NCI-H2227 (cell line): ENCODE measurements at regions not wholly inside any gene's neighbourhood (a gene's known extent, or its start where the extent isn't known, plus 50 kb on each side); places are given as distances from the start of the nearest gene placed in this dataset.
"Not testable (repeated sequence)": the region's sequence is repeated elsewhere in the genome, so short reads cannot be mapped to it uniquely, and the experiment has no call there.

Experiments used
- DNase-seq: peaks from one replicate; lab custom pipeline; 2025; ENCODE audit not compliant: unreplicated experiment; lab: John Stamatoyannopoulos, UW

DNA sequence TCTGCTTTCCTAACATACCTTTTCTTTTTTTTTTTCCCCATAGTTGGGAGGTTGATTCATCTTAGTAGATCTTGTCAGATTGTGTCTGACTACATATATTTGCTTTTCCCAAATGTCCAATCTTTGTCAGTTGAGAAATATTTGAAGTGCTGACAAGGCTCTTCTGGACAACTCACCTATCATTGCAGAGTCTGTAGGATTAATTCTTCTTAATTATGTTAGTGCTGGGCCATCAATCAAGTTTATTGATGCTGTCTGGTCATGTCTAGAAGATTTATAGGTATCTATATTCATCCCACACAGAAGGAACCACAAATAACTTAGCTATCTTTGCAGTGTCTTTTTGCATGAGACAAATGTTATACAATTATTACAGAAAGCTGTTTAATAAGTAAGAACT, 310.6 kb downstream of the ACTR3B start:
- no peak for DNase-seq

DNA sequence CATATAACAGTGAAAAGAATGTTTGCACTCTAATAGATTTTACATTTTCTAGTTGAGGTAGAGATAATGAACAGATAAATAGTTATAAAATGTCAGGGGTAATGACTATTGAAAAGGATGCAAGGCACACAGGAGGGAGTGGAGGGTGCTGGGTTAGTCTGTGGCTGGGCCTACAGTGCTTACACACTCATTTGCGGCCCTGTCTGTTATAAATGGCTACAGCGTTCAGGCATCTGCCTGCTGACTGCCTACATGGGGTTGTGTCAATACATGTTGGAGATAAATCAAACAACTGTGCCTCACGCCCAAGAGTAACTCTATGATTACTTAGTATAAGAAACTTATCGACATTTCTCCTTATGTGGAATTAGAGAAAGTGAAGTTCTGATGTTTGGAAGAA, 313.3 kb downstream of the ACTR3B start:
- no peak for DNase-seq

DNA sequence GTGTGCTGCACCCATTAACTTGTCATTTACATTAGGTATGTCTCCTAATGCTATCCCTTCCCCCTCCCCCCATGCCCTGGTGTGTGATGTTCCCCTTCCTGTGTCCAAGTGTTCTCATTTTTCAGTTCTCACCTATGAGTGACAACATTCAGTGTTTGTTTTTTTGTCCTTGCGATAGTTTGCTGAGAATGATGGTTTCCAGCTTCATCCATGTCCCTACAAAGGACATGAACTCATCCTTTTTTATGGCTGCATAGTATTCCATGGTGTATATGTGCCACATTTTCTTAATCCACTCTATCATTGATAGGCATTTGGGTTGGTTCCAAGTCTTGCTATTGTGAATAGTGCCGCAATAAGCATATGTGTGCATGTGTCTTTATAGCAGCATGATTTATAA, 316.7 kb downstream of the ACTR3B start:
- DNase-seq, result not testable (repeated sequence)

DNA sequence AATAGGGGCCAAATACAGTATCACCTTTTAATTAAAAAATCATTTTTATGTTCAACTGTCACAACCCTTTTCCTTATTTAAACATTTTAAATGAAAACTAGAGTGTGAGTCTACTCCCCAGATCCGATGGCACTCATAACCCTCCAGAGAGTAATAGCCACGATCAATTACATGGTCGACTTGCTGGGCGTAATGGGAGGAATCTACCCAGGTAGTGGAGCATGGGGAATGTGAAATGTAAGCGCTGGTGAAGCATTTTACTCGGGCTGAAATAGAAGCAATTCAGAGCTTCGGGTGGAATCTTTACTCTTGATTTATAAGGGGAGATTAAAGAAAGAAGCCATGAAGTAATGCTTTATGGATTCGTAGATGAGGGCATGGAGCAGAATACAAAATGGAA, 321.9 kb downstream of the ACTR3B start:
- no peak for DNase-seq

DNA sequence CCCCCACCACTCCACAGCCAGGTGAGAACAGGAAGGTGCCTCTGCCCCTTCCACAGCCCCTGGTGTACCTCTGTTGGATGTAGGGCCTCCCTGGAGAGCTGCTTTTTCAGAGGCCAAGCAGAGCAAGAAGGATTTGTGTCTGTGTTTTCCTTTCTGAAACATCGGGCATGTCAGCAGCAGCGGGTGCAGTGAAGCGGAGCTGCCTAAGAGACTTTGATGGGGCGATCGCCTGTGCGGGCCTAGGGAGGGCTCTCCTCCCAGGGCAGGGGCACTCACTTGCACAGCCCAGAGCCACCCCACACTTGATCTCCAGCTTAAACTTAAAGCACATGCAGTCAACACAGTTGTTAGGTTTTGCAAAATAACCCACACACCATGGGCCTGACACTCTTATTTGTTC, 324.7 kb downstream of the ACTR3B start:
- DNase-seq, result no peak

DNA sequence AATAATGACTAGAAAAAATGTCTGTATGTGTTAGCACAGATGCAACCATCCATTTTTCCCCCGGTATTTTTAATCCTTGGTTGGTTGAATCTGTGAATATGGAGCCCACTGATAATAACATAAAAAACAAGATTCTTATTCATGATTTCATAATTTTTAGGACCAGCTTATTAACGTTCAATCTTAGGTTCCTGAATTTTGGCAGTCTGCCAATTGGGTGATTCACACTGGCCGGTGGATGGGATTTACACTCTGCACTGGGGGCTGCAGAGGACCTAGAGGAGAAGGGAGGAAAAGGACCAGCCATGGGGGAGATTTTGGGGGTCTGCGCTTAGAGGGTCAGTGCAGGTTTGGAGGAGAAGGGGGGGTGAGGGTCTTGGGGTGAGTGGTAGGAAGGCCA, 327.9 kb downstream of the ACTR3B start:
- DNase-seq, result no peak

DNA sequence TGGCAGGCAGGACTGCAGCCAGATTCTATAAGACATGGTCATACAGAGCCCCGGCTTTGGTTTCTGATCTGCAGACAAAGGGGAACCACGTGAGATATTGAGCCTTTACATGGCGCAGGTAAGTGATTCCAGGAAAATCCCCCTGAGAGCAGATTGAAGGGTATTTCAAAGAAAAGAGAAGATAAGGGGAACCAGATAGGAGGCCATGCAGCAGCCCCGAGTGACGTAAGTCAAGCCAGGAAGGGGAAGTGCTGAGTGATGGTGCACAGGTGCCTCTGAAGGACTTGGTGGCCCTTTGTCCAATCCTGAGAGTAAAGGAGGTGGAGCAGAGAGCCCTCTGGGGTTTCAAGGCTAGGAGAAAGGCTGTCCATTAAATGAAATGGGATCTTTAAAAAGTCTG, 329.0 kb downstream of the ACTR3B start:
- no peak for DNase-seq

DNA sequence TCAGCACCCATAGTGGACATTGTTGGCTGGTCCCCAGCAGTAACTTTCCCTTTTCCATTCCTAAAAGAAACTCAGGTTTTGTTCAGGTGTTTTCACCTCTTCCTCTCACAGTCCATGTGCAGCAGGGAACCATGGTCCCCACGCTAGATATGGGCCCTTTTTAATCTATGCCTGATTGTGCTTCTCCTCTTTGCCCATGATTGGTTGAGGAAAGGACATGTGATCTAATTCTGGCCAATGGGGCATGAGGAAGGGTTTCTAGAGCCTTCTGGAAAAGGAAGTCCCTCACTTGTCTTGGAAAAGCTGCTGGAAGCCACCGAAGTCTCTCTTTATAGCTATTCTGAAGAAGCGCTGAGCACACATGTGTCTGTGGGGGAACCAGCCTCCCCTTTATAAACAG, 330.7 kb downstream of the ACTR3B start:
- no peak for DNase-seq

DNA sequence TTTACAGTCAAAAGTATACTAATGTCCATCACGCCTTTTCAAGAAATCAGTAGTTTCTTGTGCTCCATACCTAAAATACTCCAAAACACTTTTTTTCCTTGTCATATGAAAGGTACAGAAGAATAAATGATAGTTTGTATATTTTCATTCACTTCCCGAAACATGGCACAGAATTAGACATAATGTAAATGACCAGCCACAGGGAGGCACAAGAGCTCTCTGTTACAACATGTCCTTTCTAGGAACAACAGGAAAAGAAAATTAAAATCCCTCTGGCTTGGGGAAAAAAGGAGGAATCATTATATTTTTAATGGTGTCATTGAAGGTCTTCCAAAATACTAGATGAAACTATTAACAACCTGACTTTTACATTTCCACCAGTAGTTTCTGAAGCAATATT, 331.2 kb downstream of the ACTR3B start:
- DNase-seq, result no peak

DNA sequence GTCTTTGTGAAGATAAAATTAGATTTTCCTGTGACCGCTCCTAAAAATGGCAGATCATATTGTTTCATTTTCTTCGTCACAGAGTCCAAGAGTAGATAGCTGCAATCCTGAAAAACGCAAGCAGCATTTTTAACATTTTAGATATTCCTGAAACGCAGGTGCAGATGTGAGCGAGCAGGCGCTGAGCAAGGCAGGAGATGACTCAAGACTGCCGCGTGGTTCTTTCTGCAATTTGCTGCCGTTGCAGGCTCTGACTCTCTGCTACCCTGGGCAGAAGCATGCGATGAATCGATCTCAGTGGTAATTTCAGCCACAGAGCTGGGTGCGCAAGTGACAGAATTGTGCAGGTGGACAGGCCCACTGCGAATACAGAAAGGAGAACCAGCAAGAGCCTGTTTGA, 331.9 kb downstream of the ACTR3B start:
- DNase-seq, result no peak

DNA sequence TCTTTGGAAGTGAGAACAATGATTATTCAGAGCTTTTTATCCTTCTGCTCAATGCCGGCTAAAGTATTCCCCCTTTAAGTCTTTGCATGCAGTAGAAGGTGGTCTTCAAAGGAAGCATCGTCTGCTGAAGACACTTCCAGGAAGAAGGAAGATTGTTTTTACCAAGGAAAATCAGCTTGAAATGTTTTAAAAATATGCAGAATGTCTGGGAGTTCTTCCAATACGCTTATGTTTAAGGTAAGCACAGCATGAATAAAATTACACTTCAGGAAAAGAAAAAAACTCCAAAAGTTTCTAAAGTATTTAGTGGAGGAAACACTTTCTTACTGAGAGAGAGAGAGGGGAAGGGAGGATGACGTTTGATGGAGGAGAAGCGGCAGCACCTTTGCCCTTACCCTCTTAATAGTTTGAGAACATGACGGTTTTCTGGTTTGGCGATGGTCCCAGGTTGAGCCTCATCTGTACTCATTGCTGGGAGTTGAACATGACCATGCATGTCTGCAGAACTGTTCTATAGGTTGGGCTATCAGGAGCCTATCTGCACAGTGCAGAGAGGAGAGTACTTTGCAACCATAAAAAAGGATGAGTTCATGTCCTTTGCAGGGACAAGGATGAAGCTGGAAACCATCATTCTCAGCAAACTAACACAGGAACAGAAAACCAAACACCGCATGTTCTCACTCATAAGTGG, 338.1 kb downstream of the ACTR3B start:
- no peak for DNase-seq

DNA sequence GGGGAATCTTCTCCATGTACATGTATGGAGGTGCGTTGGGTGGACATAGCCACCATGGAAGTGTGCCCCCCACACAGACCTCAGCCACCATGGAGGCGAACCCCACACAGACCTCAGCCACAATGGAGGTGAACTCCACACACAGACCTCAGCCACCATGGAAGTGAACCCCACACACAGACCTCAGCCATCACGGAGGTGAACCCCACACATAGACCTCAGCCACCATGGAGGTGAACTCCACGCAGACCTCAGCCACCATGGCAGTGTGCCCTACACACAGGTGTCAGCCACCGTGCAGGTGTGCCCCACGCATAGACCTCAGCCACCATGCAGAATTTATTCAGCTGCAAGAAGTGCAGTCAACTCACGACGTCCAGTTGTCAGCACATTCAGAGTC, 339.7 kb downstream of the ACTR3B start:
- DNase-seq, result no peak

DNA sequence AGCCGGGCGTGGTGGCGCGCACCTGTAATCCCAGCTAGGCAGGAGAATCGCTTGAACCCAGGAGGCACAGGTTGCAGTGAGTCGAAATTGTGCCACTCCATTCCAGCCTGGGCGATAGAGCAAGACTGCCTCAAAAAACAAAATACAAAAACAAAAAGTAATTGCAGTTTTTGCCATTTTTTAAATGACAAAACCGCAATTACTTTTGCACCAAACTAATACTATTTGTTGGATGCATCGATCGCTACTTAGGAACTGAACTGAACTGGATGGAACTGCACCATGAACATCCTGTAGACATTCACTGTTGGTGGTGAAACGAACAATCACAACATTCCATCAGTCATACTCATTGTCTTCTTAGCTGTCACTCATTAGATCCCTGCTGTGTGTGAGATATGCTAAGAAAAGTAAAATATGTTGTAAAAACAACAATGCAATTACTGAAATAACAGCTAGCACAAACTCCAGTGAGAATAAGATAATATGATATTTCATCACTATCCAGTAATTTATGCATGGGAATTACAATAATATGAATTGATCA, 341.2 kb downstream of the ACTR3B start:
- no peak for DNase-seq

DNA sequence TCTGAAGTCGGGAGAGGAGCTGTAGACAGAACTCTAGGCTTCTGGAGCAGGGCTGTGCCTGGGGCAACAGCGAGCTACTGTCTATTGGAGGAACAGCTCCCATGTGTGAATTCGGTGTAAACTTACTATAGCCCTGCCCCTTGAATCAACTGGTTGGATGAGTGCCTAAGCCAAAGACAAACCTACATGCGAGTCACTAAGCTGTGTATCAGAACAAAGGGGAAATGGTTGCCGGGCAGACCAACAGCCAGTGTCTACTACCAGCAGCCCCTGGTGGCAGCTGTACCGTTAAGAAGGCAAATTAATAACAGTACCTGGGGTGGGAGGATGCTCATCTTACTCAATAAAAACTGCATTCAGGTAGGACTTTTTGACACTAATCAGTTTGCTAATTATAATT, 343.6 kb downstream of the ACTR3B start:
- DNase-seq, result no peak

DNA sequence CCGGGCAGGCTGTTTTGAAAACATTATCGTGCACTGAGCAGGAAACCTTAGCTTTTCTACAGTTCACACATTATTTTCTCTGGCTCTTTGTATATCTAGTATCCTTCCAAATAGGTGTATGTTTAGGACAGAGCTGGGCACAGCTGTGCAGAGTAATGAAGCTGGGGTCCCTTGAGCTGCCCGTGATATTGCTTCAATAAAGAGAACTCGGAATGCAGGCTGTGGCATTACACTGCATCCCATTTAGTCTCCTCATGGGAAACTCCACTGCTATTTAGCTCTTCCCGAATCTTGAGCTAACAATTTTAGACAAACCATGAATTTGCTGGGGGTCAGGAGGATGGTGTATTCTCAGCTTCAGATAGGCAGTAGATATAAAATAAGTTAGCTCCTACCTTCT, 348.3 kb downstream of the ACTR3B start:
- no peak for DNase-seq

DNA sequence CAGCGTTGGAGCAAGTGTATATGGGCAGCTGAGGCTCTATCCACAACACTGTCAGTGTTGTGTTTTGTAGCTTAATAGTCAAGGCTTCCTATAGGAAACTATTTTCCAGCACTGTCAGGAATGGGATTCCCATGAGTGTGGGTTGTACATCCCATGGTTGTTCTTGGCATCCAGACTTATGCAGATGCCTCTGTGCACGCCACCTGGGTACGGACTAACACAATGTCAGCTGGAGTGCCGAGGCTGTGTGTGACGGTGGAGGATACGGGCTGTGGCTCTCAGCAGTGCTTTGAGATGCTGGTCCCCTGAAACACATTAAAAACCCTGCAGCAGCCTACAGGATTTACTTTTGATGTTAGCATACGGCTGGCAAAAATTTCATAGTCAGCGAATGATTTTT, 350.0 kb downstream of the ACTR3B start:
- no peak for DNase-seq

DNA sequence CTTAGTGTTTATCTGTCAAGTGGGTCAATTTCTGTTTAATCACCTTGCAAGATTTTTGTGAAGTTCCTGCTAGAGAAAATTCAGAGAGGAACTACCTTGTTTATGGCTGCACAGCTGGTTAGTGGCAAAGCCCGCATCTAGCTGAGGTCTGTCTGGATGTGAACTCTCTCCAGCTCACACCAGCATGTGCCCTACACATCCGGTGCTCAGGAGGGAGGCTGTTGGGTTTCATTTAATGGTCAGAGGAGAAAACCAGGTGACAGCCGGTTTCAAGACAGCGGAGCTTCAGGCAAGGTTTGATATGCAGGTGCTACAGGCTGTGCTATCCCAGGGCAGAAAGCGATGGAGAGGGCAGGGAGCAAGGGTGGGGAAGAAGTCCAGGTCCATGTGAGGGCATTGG, 351.1 kb downstream of the ACTR3B start:
- DNase-seq, result no peak

DNA sequence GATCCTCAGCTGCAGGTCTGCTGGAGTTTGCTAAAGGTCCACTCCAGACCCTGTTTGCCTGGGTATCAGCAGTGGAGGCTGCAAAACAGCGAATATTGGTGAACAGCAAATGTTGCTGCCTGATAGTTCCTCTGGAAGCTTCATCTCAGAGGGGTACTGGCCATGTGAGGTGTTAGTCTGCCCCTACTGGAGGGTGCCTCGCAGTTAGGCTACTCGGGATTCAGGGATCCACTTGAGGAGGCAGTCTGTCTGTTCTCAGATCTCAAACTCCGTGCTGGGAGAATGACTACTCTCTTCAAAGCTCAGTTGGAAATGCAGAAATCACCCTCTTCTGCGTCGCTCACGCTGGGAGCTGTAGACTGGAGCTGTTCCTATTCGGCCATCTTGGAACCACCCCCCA, 362.7 kb downstream of the ACTR3B start:
- DNase-seq, result not testable (repeated sequence)

DNA sequence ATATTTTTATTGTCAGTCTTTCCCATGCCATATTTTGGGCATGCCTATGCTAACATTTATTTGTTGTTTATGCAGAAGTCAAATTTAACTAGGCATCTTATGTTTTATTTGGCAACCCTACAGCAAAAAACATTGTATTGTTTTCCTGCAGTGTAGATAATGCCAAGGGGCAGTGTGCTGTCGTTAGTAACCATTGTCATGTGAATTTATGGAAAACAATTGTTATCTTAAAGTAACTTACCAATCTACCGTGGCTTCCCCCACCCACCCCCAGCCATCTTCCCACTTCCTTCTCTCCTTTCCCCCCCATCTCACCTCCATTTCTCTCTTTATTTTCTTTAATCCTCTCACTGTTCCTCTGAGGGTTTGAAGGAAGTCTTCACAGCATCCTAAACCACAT, 370.5 kb downstream of the ACTR3B start:
- DNase-seq, result no peak

DNA sequence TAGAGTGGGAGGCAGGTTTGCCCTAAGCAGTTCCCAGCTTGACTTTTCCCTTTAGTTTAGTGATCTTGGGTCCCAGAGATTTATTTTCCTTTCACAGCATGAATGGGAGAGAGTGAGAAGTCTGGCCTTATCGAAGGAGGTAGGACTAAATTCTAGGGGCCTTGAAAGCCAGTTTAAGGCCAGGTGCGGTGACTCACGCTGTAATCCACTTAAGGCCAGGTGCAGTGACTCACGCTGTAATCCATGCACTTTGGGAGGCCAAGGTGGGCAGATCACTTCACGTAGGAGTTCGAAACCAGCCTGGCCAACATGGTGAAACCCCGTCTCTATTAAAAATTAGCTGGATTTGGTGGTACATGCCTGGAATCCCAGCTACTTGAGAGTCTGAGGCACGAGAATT, 392.2 kb downstream of the ACTR3B start:
- DNase-seq, result no peak

DNA sequence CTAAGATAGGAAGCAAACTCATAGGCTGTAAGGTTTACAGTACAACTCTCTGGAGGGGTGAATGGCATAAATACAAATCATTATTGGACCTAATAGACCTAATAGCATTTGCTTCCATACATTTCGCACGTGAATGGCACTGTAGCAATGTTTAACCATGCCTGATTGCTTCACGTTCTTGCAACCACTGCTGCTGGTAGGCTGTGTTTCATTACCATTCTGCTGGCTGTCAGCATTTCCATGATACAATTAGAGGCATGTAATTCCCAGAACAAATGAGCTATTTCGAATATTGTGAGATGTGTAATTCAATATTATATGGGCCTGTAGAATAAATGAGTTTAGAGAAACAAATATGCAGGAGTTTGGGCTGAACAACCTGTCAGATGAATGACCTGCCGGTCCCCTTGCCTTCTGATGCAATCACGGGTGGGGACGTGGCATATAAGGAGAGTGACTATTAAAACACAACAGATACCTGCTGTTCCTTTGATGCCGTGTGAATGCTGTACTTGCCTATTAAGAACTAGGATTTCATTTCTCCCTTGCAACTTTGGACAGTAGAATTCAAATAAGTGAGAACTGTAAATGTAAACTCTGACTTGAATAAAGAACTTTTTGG, 393.4 kb downstream of the ACTR3B start:
- DNase-seq, result no peak

DNA sequence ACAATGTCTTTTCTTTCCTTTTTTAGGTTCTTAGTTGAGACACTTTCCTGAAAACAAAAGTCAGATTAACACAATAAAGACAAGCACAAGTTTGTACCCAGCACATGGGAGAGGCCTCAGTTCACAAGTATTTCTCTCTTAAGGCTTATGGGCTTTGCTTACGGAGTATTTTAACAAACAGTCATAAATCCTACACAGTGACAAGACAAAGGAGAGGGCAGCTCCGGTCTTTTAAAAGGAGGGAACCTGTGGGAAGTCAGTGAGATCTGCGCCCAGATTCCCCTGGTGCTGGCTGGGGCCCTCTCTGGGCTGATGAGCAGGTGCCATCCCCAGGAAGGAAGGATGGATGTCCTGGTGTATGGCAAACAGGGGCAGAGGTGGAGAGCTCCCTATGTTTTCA, 398.6 kb downstream of the ACTR3B start:
- DNase-seq, result no peak

DNA sequence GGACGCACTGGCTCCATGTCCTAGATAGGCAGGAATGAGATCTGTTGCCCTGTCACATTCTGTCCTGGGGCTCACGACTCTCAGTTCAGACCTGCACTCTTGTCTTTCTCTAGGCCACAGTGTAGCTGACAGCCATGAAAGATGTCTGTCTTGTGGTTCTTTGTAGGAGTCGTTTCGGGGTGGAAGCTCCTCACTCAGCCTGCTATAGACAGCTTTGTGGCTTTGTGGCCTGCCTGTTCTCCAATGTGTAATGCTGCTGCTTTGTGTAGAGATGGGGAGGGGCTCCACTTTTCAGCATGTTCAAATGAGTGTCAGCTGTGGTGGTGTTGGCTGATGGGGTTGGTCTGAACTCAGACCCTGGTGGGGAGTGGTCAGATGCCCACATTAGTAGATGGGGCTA, 410.7 kb downstream of the ACTR3B start:
- DNase-seq, result no peak
